ENCODE measurements at regions not wholly inside any gene's neighbourhood (a gene's known extent, or its start where the extent isn't known, plus 50 kb on each side); places are given as distances from the start of the nearest gene placed in this dataset.
A peak's percentile ranks its signal among the peaks of the same experiment; 100 is the strongest.
"Not testable (repeated sequence)": the region's sequence is repeated elsewhere in the genome, so short reads cannot be mapped to it uniquely, and the experiment has no call there.

DNA sequence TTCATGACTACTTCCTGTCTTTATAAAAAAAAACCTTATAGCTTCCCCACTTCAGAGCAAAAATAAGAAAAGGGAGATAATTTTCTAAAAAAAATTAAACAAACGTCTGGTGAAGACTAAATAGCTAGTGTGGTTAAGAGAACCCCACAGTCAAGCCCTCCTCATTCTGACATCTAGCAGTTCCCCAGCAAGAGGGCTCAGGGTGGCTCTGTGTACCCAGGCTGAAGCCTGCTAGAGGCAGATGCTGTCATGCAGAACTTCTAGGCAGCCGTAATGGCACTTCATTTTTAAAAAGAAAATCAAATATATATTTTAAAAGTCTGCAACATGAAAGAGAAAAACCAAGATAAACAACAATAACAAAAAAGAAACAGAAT is 223.1 kb upstream of the KLF14 start:
- H3K4me2 ChIP-seq (replicated peaks; ENCODE audit: extremely low read depth, low read length, poor library complexity, severe bottlenecking): peak overlapping the region; percentile 62
- intact Hi-C loops (cut with micrococcal nuclease): no loop called here

DNA sequence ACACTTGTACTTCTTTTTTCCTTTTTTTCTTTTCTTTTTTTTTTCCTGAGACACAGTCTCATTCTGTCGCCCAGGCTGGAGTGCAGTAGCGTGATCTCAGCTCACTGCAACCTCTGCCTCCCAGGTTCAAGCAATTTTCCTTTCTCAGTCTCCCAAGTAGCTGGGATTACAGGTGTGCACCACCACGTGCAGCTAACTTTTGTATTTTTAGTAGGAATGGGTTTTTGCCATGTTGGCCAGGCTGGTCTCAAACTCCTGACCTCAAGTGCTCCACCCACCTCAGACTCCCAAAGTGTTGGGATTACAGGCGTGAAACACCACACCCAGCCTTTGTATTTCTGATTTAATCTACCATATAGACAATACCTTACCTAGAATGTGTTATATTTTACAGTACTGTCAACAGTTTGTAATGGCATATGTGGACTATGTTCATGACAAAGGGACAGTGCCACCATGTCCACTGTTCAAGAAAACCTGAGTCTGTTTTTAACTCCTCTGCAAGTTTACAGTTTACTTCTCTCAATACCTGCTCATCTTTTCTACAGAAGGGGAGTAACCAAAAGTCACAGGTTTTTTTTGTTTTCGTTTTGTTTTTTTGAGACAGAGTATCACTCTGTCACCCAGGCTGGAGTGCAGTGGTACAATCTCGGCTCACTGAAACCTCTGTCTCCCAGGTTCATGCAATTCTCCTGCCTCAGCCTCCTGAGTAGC is 223.9 kb upstream of the KLF14 start:
- H3K27me3 Mint-ChIP-seq (ENCODE audit: low read depth in 3 of 3); H3K9me3 ChIP-seq (replicated peaks in 1 of 2; ENCODE audit: control insufficient read depth in 1 of 2, insufficient read depth in 1 of 2, low read length in 2 of 2); H3K79me2 ChIP-seq (ENCODE audit: insufficient read depth, low read length); H3K36me3 ChIP-seq (replicated peaks in 1 of 2; ENCODE audit: control insufficient read depth in 1 of 2, insufficient read depth in 2 of 2, low read length in 2 of 2); H3K4me2 ChIP-seq (replicated peaks; ENCODE audit: extremely low read depth, low read length, poor library complexity, severe bottlenecking); H3K27me3 ChIP-seq (ENCODE audit: control insufficient read depth in 2 of 2, insufficient read depth in 2 of 2, low read length in 2 of 2); H4K20me1 ChIP-seq (ENCODE audit: insufficient read depth, low read length); H3K9ac ChIP-seq (ENCODE audit: insufficient read depth, low read length, poor library complexity, severe bottlenecking); H3K4me3 ChIP-seq (replicated peaks in 1 of 3; ENCODE audit: low read depth in 2 of 3, low read length in 3 of 3); H2AFZ ChIP-seq (ENCODE audit: insufficient read depth, low read depth, low read length, poor library complexity, severe bottlenecking); DNase-seq; intact Hi-C loops (cut with micrococcal nuclease); H3K9me3 Mint-ChIP-seq: not testable (repeated sequence)
- peaks cover 68% of the 10 kb centered on the region for H3K4me1 Mint-ChIP-seq
- H3K27ac Mint-ChIP-seq: peak overlapping the region in 6 of 7 donors; percentile 25 to 97 (median 58)
- WGBS (ENCODE audit: insufficient coverage): 94% methylated on average over 2 of the region's 6 CpGs
- peak overlapping the region in 1 of 2 donors; percentile 27 for H3K4me3 Mint-ChIP-seq
- Histone ChIP-seq H3K4me1 (ENCODE audit: control insufficient read depth in 1 of 2, insufficient read depth in 2 of 2, low read length in 2 of 2) (peaks cover 48 to 65% of the 10 kb centered on the region in 2 donors), H3K27ac (ENCODE audit: low read depth in 1 of 2, low read length in 2 of 2) (peak overlapping the region in 1 of 2 donors; percentile 3)
- H3K36me3 Mint-ChIP-seq: peaks cover 28 to 52% of the 10 kb centered on the region in 2 donors

More for the DNA sequence above, 223.1 kb upstream of the KLF14 start:
- peak overlapping the region; percentile 52 for H2AFZ ChIP-seq (ENCODE audit: insufficient read depth, low read depth, low read length, poor library complexity, severe bottlenecking)
- H3K4me3 Mint-ChIP-seq: peak overlapping the region in 1 of 2 donors; percentile 73
- peaks cover 12% of the 10 kb centered on the region for H4K20me1 ChIP-seq (ENCODE audit: insufficient read depth, low read length)
- H3K9ac ChIP-seq (ENCODE audit: insufficient read depth, low read length, poor library complexity, severe bottlenecking): peak overlapping the region; percentile 40
- TF ChIP-seq, protein P1, sequence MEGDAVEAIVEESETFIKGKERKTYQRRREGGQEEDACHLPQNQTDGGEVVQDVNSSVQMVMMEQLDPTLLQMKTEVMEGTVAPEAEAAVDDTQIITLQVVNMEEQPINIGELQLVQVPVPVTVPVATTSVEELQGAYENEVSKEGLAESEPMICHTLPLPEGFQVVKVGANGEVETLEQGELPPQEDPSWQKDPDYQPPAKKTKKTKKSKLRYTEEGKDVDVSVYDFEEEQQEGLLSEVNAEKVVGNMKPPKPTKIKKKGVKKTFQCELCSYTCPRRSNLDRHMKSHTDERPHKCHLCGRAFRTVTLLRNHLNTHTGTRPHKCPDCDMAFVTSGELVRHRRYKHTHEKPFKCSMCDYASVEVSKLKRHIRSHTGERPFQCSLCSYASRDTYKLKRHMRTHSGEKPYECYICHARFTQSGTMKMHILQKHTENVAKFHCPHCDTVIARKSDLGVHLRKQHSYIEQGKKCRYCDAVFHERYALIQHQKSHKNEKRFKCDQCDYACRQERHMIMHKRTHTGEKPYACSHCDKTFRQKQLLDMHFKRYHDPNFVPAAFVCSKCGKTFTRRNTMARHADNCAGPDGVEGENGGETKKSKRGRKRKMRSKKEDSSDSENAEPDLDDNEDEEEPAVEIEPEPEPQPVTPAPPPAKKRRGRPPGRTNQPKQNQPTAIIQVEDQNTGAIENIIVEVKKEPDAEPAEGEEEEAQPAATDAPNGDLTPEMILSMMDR (IDR thresholded peaks at IDR 0.05): no peak
- no CpG with 5 or more reads among the region's 2 CpGs for WGBS (ENCODE audit: insufficient coverage)
- peak overlapping the region in 1 of 3 experiments; percentile 56 for H3K4me3 ChIP-seq (replicated peaks in 1 of 3; ENCODE audit: low read depth in 2 of 3, low read length in 3 of 3)
- H3K9me3 Mint-ChIP-seq: peaks cover 0 to 2% (median 0%) of the 10 kb centered on the region in 7 donors
- DNase-seq: no peak
- peaks cover 0 to 1% of the 10 kb centered on the region in 2 donors for H3K36me3 ChIP-seq (replicated peaks in 1 of 2; ENCODE audit: control insufficient read depth in 1 of 2, insufficient read depth in 2 of 2, low read length in 2 of 2)
- peak overlapping the region in 1 of 2 donors; percentile 68 for H3K27ac ChIP-seq (ENCODE audit: low read depth in 1 of 2, low read length in 2 of 2)
- H3K79me2 ChIP-seq (ENCODE audit: insufficient read depth, low read length): peaks cover 2% of the 10 kb centered on the region
- no peaks in the 10 kb centered on the region for H3K9me3 ChIP-seq (replicated peaks in 1 of 2; ENCODE audit: control insufficient read depth in 1 of 2, insufficient read depth in 1 of 2, low read length in 2 of 2)
- H3K4me1 ChIP-seq (ENCODE audit: control insufficient read depth in 1 of 2, insufficient read depth in 2 of 2, low read length in 2 of 2): peaks cover 44 to 57% of the 10 kb centered on the region in 2 donors
- H3K27me3 ChIP-seq (ENCODE audit: control insufficient read depth in 2 of 2, insufficient read depth in 2 of 2, low read length in 2 of 2): no peaks in the 10 kb centered on the region
- peaks cover 61% of the 10 kb centered on the region for H3K4me1 Mint-ChIP-seq
- H3K27me3 Mint-ChIP-seq (ENCODE audit: low read depth in 3 of 3): peaks cover 0 to 1% (median 0%) of the 10 kb centered on the region in 3 donors
- H3K27ac Mint-ChIP-seq: peak overlapping the region in 5 of 7 donors; percentile 21 to 90 (median 79)
- H3K36me3 Mint-ChIP-seq: peaks cover 24 to 51% of the 10 kb centered on the region in 2 donors

Measured in CD14-positive monocyte (primary cell).